Activated CD4-positive, alpha-beta T cell treated with anti-CD3 and anti-CD28 coated beads, Interleukin-2, amount 50 U/mL, for 48 hours (primary cell): ENCODE measurements at regions not wholly inside any gene's neighbourhood (a gene's known extent, or its start where the extent isn't known, plus 50 kb on each side); places are given as distances from the start of the nearest gene placed in this dataset.
"Not testable (repeated sequence)": the region's sequence is repeated elsewhere in the genome, so short reads cannot be mapped to it uniquely, and the experiment has no call there.

Experiments
- DNase-seq, 2 experiments: peaks; one replicate each; pipeline ENCODE4 v3.0.0-alpha.2; 2020

DNA sequence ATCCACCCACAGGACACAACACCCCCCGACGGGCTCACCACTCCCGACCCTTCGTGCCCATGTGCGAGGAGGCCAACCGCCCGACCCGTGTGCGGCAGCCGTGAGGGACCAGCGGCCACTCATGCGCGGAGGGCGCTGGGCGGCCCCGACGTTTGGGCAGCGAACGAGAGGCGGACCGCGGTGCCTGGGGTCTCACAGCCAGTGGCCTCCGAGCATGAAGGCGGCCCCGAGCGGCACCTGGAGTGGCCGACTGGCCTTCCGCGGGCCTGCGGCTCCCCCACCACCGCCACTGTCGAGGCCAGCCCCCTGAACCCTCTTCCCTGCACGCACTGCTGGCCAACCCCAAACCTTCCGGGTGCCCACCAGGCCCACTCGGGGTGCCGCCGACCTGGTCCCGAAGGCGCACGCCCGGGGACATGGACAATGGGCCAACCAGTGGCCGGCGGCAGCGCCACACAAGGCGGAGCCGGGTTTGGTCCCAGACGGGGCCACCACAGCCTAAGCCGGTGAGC is 4274.9 kb upstream of the OR11H1 start:
- DNase-seq: no peak

DNA sequence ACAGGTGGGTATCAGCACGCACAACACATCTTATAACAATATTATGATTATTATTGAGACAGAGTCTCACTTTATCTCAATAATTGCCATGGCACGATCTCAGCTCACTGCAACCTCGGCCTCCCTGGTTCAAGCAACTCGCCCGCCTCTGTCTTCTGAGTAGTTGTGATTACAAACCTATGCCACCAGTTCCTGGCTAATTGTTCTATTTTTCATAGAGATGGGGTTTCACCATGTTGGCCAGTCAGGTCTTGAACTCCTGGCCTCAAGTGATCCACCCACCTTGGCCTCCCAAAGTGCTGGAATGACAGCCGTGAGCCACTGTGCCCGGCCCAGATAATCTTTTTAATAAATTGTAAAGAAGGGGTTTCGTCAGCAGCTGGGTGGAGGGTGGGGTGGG is 4257.0 kb upstream of the OR11H1 start:
- DNase-seq: not testable (repeated sequence)

DNA sequence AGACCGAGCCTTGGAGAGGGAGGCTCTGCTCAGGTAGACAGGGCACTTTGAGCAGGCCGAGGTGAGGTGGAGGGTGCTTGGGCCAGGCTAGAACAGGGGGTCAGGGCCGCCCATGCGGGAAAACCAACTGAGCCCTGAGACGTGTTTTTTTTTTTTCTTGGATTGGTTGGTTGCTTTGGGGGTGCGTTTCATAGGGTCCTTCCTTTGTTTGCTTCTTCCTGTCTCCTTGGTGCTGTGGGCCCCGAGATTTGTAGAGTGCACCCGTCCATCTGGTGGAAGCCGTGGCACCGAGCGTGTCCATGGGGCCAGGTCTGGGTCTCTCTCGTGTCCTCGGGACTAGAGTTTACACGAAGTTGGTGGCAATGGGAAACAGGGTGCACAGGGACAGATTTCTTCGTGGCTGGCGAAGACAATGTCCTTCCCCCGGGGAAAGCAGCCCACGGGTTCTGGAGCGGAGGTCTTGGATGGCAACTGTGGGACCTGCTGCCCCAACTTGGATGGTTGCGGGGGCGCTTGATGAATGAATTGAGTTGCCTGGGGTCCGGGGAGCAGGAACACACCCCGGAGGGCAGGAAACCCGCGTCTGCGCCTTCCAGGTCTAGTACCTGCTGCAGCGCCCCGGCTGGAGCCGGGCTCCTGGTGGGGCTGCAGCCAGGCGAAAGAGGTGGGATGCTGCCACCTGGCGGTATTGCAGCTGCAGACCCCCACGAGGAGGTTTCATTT is 4242.7 kb upstream of the OR11H1 start:
- DNase-seq: peak; percentile 21 to 23

DNA sequence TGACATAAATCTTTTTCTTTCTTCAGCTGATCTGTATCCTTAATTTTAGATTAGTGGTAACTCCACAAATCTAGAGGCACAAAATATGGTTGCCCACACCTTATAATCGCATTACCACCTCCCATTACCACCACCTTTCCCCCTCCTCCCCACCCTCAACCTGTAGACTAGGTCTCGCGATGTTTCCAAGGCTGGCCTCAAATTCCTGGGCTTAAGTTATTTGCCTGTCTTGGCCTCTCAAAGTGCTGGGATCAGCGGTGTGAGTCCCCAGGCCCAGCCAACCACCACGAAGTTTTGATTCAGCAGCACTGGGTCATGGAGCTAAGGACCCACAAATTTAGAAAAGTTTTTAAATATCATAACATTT is 4242.2 kb upstream of the OR11H1 start:
- DNase-seq: not testable (repeated sequence)

DNA sequence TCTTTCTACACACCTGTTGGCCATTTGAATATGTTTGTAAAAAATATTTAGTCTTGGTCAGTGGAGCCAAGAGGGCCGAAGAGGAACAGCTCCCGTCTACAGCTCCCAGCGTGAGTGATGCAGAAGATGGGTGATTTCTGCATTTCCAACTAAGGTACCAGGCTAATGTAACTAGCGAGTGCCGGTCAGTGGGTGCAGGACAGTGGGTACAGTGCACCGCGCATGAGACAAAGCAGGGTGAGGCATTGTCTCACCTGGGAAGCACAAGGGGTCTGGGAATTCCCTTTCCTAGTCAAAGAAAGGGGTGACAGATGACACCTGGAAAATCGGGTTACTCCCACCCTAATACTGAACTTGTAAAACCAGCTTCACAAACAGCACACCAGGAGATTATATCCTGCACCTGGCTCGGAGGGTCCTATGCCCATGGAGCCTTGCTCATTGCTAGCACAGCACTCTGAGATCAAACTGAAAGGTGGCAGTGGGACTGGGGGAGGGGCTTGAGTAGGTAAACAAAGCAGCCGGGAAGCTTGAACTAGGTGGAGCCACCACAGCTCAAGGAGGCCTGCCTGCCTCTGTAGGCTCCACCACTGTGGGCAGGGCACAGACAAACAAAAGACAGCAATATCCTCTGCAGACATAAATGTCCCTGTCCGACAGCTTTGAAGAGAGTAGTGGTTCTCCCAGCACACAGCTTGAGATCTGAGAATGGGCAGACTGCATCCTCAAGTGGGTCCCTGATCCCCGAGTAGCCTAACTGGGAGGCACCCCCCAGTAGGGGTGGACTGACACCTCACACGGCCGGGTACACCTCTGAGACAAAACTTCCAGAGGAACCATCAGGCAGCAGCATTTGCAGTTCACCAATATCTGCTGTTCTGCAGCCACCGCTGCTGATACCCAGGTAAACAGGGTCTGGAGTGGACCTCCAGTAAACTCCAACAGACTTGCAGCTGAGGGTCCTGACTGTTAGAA is 4239.5 kb upstream of the OR11H1 start:
- DNase-seq: not testable (repeated sequence)

DNA sequence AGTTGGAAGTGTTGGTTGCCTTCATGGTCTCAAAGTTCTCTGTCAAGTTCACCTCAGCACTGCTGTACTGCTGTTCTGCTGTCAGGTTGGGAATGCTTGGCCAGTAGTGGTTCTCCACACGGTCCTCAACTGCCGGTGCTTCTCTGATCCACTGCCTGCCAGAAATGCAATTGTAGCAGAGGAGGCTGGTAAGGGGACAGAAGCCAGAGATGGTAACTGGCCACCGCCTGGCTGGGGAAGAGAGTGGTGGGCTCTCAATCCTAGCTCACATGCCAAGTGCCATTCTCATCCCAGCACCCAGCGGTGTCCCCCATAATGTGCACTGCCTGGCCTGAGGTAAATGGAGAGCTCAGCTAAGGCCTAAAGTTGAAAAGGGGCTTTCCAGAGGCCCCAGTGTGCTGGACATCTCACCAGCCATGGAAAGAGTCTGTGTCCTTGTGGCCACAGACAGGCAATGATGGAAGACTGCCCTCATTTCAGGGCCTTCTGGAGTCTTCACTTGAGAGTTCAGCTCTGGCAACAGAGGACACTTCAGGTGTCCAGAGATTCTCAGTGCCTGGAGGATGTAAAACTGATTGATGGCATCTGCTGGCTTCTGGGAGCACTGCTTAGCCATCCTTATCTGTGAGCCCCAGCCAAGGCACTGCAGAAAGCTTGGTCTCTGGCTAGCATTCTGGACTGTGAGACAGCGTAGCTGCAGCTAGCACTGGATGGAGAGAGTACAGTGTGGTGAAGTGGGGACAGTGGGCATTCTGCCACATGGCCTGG is 4229.7 kb upstream of the OR11H1 start:
- DNase-seq: not testable (repeated sequence)

DNA sequence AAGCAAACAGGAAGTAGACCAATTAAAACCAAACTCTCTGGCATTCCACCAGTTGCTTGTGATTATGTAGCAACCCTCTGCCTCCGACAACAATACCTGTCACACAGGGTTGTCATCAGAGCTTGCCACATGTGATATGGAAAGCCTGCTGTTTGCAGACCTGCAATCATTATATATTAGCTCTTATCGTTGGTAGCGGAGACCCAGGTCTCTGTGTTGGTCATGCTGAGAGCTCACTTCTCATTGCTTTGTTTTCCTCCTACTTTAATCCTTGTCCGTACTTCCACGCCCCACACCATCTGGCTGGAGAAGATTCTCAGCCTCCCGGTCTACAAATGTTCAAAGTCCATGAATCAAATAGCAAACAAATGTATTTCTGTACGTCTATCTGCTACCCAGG is 4225.6 kb upstream of the OR11H1 start:
- DNase-seq: not testable (repeated sequence)

DNA sequence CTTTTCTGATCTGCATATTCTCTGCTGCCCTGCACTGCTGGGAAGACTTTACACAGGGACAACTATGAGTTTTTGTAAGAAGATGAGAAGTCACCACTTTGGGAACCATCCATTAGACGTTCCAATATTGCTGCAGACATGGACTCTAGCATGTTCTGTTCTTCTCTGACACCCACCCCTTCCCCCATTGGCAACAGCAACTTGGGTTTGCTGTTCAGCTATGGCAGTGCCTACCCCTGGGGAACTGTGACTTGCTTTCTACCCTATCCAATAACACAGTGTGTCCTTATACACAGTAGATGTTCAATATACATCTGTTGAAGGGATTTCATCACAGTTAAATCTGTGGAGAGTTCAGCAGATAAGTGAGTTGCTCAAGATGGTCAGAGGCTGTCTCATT is 4225.1 kb upstream of the OR11H1 start:
- not testable (repeated sequence) for DNase-seq

DNA sequence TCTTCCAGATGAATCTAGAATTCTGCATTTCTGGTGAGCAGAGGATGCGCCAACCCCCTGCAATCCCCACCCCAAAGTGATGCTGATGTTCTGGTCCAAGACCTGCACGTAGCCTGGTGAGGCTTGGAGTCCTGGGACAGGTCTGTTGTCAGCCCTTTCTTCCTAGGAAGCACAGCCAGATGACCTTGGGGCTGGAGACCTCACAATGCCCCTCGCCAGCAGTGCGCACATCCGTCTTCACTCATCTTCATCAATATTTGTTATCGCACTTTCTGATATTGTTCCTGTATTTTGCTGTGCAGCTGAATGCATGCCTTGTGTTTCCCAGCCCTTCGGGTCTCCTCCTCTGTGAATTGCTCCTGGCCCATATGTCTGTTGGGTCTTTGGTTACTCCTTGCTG is 4222.8 kb upstream of the OR11H1 start:
- DNase-seq: not testable (repeated sequence)

DNA sequence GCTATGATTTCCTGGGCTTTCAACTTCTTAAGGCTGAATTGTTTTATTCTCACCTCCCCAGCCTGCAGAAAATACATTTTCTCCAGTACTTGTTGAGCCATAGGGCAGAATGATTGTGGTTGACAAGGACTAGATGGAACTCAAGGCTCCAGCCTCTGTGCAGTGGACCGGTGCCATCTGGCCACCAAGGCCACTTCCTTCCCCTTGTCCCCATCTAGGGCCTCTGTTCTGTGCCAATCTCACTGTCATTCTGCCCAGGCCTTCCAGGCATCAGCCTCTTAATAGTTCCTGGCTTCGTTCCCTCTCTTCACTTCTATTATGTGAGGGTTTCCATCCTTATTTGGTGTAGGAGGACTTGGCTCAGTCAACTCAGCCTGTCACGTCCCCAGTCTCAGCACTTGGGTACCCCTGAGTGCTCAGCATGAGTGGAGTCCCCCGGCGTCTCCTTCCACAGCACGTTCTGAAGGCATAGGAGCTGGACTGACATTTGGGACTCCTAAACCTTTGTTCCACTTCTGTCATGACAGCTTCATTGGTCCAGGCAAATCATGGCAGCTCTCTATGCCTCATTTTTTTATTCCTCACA is 4221.0 kb upstream of the OR11H1 start:
- DNase-seq: not testable (repeated sequence)

DNA sequence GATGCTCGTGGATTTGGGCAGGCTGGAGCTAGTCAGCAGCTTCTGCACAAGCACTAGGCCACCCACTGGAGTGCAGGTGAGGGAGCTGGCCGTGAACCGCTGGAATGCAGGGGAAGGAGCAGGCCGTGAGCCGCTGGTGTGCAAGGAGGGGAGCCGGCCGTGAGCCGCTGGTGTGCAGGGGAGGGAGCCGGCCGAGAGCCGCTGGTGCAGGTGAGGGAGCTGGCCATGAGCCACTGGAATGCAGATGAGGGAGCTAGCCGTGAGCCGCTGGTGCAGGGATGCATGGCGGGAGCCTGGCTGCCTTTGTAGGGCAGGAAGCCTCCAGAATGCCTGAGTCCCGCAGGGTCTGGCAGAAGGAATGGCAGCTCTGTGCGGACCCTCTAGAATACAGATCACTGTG is 4220.0 kb upstream of the OR11H1 start:
- DNase-seq: no peak

DNA sequence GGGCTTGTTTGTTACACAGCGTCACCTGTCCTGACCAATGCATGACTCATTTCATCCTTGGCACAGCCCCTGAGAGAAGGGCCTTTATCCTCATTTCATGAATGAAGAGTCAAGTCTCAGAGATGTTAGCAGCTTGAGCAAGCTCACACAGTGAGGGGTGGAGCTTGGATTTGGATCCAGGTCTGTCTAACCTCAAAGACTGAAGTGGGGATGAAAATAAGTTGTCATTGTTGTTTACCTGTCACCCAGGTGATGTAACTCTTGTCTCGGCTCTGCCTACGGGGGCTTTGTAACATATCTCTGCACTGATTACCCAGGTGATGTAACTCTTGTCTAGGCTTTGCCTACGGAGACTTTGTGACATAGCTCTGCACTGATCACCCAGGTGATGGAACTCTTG is 4218.2 kb upstream of the OR11H1 start:
- not testable (repeated sequence) for DNase-seq

DNA sequence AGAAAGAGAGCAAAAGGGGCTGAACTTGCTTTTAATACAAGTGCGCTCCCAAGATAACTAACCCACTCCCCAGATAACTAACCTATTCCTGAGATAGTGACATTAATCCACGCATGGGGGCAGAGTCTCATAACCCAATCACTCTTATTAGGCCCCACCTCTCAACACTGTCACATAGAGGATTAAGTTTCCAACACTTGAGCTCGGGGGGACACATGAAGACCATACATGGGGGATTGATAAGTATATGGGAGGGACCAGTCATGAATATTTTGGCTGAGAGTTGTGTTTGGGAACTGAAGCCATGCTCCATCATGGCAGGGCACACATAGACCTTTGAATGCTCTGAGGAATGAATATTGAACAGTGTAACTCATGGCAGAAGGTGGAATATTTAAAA is 4217.3 kb upstream of the OR11H1 start:
- not testable (repeated sequence) for DNase-seq

DNA sequence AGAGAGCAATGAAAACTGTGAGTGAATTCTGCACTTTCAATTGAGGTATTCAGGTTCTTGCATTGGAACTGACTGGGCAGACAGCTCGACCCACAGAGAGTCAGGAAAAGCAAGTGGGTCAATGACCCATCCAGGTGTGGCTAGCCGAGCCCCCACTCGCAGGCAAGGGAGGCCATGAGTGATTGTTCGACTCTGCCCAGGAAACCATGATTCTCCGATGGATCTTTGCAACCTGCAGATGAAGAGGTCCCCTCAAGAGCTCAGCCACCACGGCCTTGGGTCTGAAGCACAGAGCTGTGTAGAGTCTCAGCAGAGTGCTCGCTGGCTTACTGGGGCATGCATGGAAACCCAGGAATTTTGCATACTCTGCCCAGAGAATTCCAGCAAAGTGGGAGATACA is 4215.4 kb upstream of the OR11H1 start:
- DNase-seq: not testable (repeated sequence)

DNA sequence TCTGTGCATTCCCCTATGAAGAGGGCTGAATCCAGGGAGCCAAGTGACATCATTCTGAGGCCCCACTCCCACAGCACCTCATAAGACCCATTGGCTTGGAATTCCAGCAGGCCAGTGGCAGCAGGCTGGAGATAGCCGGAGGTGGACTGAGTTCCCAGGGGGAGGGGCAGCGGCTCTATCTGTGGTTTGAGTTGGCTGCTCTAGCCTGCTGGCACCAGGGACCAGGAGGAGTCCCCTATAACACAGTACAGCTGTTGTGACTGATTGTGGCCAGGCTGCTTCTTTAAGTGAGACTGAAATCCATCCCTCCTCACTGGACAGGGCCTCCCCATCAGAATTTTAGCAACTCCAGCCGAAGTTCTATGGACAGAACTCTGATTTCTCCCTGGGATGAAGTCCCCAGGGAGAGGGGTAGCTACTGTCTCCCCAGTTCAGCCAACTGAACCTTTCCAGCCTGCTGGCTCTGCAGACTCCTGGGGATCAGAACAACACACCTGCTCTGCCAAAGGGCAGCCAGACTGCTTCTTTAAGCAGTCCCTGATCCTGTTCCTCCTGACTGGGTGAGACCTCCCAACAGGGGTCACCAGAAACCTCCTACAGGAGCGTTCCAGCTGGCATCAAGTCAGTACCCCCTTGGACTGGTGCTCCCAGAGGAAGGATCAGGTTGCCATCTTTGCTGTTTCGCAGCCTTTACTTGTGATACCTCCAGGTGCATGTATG is 4214.8 kb upstream of the OR11H1 start:
- not testable (repeated sequence) for DNase-seq

DNA sequence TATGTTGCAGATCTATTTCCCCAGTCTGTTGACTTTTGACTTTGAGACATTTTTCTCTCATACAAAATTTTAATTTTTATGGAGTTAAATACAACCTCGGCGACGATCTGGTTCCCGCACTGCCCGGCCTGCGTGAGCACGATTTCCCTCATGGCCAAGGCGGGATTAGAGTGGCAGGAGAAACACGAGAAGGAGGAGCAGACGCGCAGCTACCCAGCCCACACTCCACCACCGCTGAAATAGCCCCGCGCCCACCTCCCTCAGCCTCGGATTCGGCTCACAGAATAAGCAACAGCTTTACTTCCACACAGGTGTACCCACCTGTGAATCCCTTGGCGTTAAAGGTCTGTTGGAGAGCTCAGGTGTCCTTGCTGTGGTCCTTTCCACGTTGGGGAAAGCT is 4209.4 kb upstream of the OR11H1 start:
- not testable (repeated sequence) for DNase-seq

DNA sequence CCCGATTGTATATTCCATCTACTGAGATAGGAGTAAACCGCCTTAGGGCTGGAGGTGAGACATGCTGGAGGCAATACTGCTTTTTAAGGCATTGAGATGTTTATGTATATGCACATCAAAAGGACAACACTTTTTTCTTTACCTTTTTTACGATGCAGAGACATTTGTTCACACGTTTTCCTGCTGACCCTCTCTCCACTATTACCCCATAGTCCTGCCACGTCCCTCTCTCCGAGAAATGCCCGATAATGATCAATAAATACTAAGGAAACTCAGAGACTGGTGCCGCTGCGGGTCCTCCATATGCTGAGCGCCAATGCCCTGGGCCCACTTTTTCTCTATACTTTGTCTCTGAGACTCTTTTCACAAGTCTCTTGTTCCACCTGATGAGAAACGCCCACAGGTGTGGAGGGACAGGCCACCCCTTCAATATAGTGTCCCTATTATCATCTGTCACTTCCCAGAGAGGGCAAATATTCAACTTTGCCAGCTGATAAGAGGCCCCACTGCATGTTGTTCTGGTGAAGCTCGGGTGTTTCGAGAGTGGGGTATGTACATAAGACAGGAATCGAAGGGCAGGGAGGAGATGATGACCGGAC is 4203.5 kb upstream of the OR11H1 start:
- not testable (repeated sequence) for DNase-seq

DNA sequence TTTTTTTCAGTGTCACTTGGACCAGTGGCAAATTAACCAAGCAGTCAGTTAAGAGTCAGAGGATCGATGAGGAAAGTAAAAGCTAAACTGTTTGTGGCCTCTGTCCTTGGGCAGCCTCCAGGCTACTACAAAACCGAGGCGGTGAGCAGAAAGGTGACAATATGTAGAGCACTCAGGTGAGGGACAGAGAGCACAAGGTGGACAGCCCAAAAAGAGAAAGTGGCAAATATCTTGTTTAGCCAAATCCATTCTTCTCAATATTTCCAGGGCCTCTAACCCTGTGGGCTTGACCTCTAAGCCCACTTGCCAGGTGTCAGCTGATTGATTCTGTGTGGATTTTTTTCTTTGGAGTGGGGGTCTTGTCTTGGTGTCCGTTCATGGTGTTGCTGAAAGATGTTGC is 4202.2 kb upstream of the OR11H1 start:
- DNase-seq: no peak

DNA sequence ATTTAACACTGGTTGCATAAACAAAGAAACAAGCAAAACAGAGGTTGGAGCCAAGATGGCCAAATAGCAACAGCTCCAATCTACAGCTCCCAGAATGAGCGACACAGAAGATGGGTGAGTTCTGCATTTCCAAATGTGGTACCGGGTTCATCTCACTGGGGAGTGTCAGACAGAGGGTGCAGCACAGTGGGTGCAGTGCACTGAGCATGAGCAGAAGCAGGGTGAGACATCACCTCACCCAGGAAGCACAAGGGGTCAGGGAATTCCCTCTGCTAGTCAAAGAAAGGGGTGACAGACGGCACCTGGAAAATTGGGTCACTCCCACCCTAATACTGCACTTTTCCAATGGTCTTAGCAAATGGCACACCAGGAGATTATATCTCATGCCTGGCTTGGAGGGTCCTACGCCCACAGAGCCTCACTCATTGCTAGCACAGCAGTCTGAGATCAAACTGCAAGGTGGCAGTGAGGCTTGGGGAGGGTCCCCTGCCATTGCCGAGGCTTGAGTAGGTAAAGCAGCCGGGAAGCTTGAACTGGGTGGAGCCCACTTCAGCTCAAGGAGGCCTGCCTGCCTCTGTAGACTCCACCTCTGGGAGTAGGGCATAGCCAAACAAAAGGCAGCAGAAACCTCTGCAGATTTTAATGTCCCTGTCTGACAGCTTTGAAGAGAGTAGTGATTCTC is 4186.5 kb upstream of the OR11H1 start:
- DNase-seq: not testable (repeated sequence)

DNA sequence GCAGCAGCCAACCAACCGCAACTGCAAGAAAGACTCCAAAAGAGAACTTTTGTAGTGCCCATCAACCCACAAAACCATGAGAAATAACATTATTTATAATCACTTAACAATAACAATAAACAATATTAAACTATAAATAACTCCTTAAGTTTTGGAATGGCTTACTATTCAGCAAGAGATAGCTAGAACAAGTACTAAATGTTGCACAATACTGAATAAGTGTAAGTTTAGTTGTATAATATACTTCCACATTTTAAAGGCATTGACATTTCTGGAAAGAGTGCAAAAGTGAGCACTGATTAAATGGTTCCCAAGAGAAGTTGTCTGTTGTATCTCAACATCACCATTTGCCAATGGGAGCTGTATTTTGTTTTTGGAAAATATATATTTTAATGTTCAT is 4176.8 kb upstream of the OR11H1 start:
- DNase-seq: not testable (repeated sequence)

DNA sequence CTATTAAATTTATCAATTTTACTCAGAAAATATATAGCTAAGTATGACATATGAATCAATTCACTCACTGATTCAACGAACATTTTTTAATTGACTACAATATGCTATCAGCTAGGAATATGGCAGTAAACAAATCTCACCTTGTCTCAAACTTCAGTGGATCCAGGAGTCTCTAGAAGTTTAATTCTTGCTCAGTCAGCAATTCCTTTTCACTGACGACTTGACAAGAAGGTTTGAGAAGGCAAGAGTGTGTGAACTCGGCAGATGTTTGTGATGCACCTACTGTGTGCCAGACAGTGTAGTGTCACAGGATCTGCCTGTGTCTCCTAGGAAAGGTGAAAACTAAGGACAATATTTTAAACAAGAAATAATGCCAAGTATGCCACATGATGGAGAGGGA is 4175.7 kb upstream of the OR11H1 start:
- DNase-seq: not testable (repeated sequence)
